GM12875 (cell line): ENCODE measurements at regions not wholly inside any gene's neighbourhood (a gene's known extent, or its start where the extent isn't known, plus 50 kb on each side); places are given as distances from the start of the nearest gene placed in this dataset.
"Not testable (repeated sequence)": the region's sequence is repeated elsewhere in the genome, so short reads cannot be mapped to it uniquely, and the experiment has no call there.

Experiments used
- H3K4me3 ChIP-seq: one replicate; pipeline ENCODE4 v1.5.1; 2011; ENCODE audit warnings: low read depth, low read length, control low read depth
- CTCF ChIP-seq: IDR thresholded peaks from 2 replicates; pipeline ENCODE4 v1.5.1; 2011; ENCODE audit warnings: low read depth, mild to moderate bottlenecking, control low read depth, inconsistent platforms, low read length, moderate library complexity, borderline replicate concordance; ENCODE audit not compliant: insufficient read depth

GRCh38 chr6:26754212-26754611 is 94.7 kb upstream of the ZNF322 start:
- no peak overlapping the region for H3K4me3 ChIP-seq
- no peak for TF ChIP-seq CTCF

GRCh38 chr6:26754801-26755200 is 95.3 kb upstream of the ZNF322 start:
- H3K4me3 ChIP-seq, result not testable (repeated sequence)

GRCh38 chr6:26756067-26756805 is 96.7 kb upstream of the ZNF322 start:
- not testable (repeated sequence) for H3K4me3 ChIP-seq

GRCh38 chr6:26766203-26766902 is 106.8 kb upstream of the ZNF322 start:
- H3K4me3 ChIP-seq, result not testable (repeated sequence)

- not testable (repeated sequence) for H3K4me3 ChIP-seq
Observed at GRCh38 chr6:26770941-26771666, 111.6 kb upstream of the ZNF322 start.

GRCh38 chr6:26773414-26773813 is 113.9 kb upstream of the ZNF322 start:
- H3K4me3 ChIP-seq, result not testable (repeated sequence)

GRCh38 chr6:26780563-26780962 is 121.0 kb upstream of the ZNF322 start:
- H3K4me3 ChIP-seq, result not testable (repeated sequence)

GRCh38 chr6:26795474-26796307 is 136.1 kb upstream of the ZNF322 start:
- not testable (repeated sequence) for H3K4me3 ChIP-seq

- H3K4me3 ChIP-seq, result not testable (repeated sequence)
Observed at GRCh38 chr6:26799903-26800633, 140.5 kb upstream of the ZNF322 start.

GRCh38 chr6:26803762-26804161 is 144.2 kb upstream of the ZNF322 start:
- H3K4me3 ChIP-seq, result not testable (repeated sequence)

- H3K4me3 ChIP-seq, result not testable (repeated sequence)
Observed at GRCh38 chr6:26811486-26812116, 152.1 kb upstream of the ZNF322 start.

- not testable (repeated sequence) for H3K4me3 ChIP-seq
Observed at GRCh38 chr6:26818640-26819225, 159.2 kb upstream of the ZNF322 start.

- not testable (repeated sequence) for H3K4me3 ChIP-seq
Observed at GRCh38 chr6:26827965-26828364, 168.4 kb upstream of the ZNF322 start.

GRCh38 chr6:26829480-26829879 is 169.9 kb upstream of the ZNF322 start:
- H3K4me3 ChIP-seq, result not testable (repeated sequence)

GRCh38 chr6:26830992-26831391 is 171.4 kb upstream of the ZNF322 start:
- not testable (repeated sequence) for H3K4me3 ChIP-seq

- not testable (repeated sequence) for H3K4me3 ChIP-seq
Observed at GRCh38 chr6:26835707-26836106, 176.2 kb upstream of the ZNF322 start.

GRCh38 chr6:26836657-26837056 is 177.1 kb upstream of the ZNF322 start:
- not testable (repeated sequence) for H3K4me3 ChIP-seq

- not testable (repeated sequence) for H3K4me3 ChIP-seq
Observed at GRCh38 chr6:26844823-26845222, 185.3 kb upstream of the ZNF322 start.
